ENCODE measurements at regions not wholly inside any gene's neighbourhood (a gene's known extent, or its start where the extent isn't known, plus 50 kb on each side); places are given as distances from the start of the nearest gene placed in this dataset.

GRCh38 chr7:138378741-138379559 is 81.1 kb upstream of the TRIM24 start:
- H3K9me3 ChIP-seq (ENCODE audit: low read depth): no peaks in the 10 kb centered on the region
- H3F3A ChIP-seq (ENCODE audit: insufficient read depth): no peaks in the 10 kb centered on the region
- H3K27ac ChIP-seq: no peak overlapping the region
- H4K20me1 ChIP-seq (ENCODE audit: insufficient read depth): no peaks in the 10 kb centered on the region
- no peaks in the 10 kb centered on the region for H3K36me3 ChIP-seq (ENCODE audit: low read depth)
- in situ Hi-C loops (cut with MboI): no loop called here
- no peaks in the 10 kb centered on the region for H3K27me3 ChIP-seq (replicated peaks; ENCODE audit: insufficient read depth)
- H3K4me1 ChIP-seq (ENCODE audit: insufficient read depth): no peaks in the 10 kb centered on the region
- DNase-seq: no peak
- no peak overlapping the region for H2AFZ ChIP-seq
- TF ChIP-seq EZH2phosphoT487 (IDR thresholded peaks at IDR 0.05; ENCODE audit: insufficient read depth, low read depth) (no peak), EZH2 (IDR thresholded peaks at IDR 0.05; ENCODE audit: insufficient read depth, poor library complexity, severe bottlenecking) (no peak)
- WGBS, 2 experiments (ENCODE audit: low coverage in 1 of 2, low lambda C conversion rate in 2 of 2, missing lambda C conversion rate in 2 of 2): 30 to 37% methylated on average over 12 to 19 of the region's 19 CpGs
- no peaks in the 10 kb centered on the region for H3K79me2 ChIP-seq (ENCODE audit: insufficient read depth)
- H3K4me2 ChIP-seq (ENCODE audit: unreplicated experiment): no peak overlapping the region
- H3K9me2 ChIP-seq (ENCODE audit: insufficient read depth): no peaks in the 10 kb centered on the region
- H3K4me3 ChIP-seq: no peak overlapping the region
- H3K9ac ChIP-seq: no peak overlapping the region

- in situ Hi-C loops (cut with MboI): no loop called here
- no peak for DNase-seq
- 14 to 15% methylated on average over 2 of the region's 2 CpGs for WGBS, 2 experiments (ENCODE audit: low coverage in 1 of 2, low lambda C conversion rate in 2 of 2, missing lambda C conversion rate in 2 of 2)
Measured at GRCh38 chr7:138382862-138383565, 77.0 kb upstream of the TRIM24 start.

GRCh38 chr7:138386821-138387220 is 73.2 kb upstream of the TRIM24 start:
- 22 to 36% methylated on average over 4 of the region's 4 CpGs for WGBS, 2 experiments (ENCODE audit: low coverage in 1 of 2, low lambda C conversion rate in 2 of 2, missing lambda C conversion rate in 2 of 2)
- TF ChIP-seq EZH2 (IDR thresholded peaks at IDR 0.05; ENCODE audit: insufficient read depth, poor library complexity, severe bottlenecking) (no peak), EZH2phosphoT487 (IDR thresholded peaks at IDR 0.05; ENCODE audit: insufficient read depth, low read depth) (no peak)
- no peaks in the 10 kb centered on the region for H3K36me3 ChIP-seq (ENCODE audit: low read depth)

More at GRCh38 chr7:138382862-138383565, 77.0 kb upstream of the TRIM24 start:
- Histone ChIP-seq H3K4me2 (ENCODE audit: unreplicated experiment) (no peak overlapping the region), H2AFZ (no peak overlapping the region), H3F3A (ENCODE audit: insufficient read depth) (no peaks in the 10 kb centered on the region), H3K4me1 (ENCODE audit: insufficient read depth) (no peaks in the 10 kb centered on the region), H3K4me3 (no peak overlapping the region), H3K27ac (no peak overlapping the region), H3K9me2 (ENCODE audit: insufficient read depth) (no peaks in the 10 kb centered on the region), H3K36me3 (ENCODE audit: low read depth) (no peaks in the 10 kb centered on the region), H3K9me3 (ENCODE audit: low read depth) (no peaks in the 10 kb centered on the region), H4K20me1 (ENCODE audit: insufficient read depth) (no peaks in the 10 kb centered on the region), H3K79me2 (ENCODE audit: insufficient read depth) (no peaks in the 10 kb centered on the region), H3K27me3 (replicated peaks; ENCODE audit: insufficient read depth) (no peaks in the 10 kb centered on the region), H3K9ac (no peak overlapping the region)
- no peak for TF ChIP-seq EZH2phosphoT487 (IDR thresholded peaks at IDR 0.05; ENCODE audit: insufficient read depth, low read depth)
- no peak for TF ChIP-seq EZH2 (IDR thresholded peaks at IDR 0.05; ENCODE audit: insufficient read depth, poor library complexity, severe bottlenecking)

GRCh38 chr7:138387755-138388475 is 72.1 kb upstream of the TRIM24 start:
- no peaks in the 10 kb centered on the region for H3K4me1 ChIP-seq (ENCODE audit: insufficient read depth)
- no peak overlapping the region for H2AFZ ChIP-seq

More at GRCh38 chr7:138386821-138387220, 73.2 kb upstream of the TRIM24 start:
- in situ Hi-C loops (cut with MboI): no loop called here
- H3K79me2 ChIP-seq (ENCODE audit: insufficient read depth): no peaks in the 10 kb centered on the region
- no peaks in the 10 kb centered on the region for H3F3A ChIP-seq (ENCODE audit: insufficient read depth)
- no peak overlapping the region for H2AFZ ChIP-seq
- H3K9me2 ChIP-seq (ENCODE audit: insufficient read depth): no peaks in the 10 kb centered on the region
- no peak overlapping the region for H3K4me3 ChIP-seq
- DNase-seq: no peak
- no peak overlapping the region for H3K4me2 ChIP-seq (ENCODE audit: unreplicated experiment)
- no peaks in the 10 kb centered on the region for H3K9me3 ChIP-seq (ENCODE audit: low read depth)
- no peaks in the 10 kb centered on the region for H4K20me1 ChIP-seq (ENCODE audit: insufficient read depth)
- H3K4me1 ChIP-seq (ENCODE audit: insufficient read depth): no peaks in the 10 kb centered on the region
- H3K27me3 ChIP-seq (replicated peaks; ENCODE audit: insufficient read depth): no peaks in the 10 kb centered on the region
- H3K27ac ChIP-seq: no peak overlapping the region
- H3K9ac ChIP-seq: no peak overlapping the region

More at GRCh38 chr7:138387755-138388475, 72.1 kb upstream of the TRIM24 start:
- Histone ChIP-seq H3K79me2 (ENCODE audit: insufficient read depth) (no peaks in the 10 kb centered on the region), H3K4me2 (ENCODE audit: unreplicated experiment) (no peak overlapping the region), H3K9me3 (ENCODE audit: low read depth) (no peaks in the 10 kb centered on the region), H3K27ac (no peak overlapping the region), H3K4me3 (no peak overlapping the region), H4K20me1 (ENCODE audit: insufficient read depth) (no peaks in the 10 kb centered on the region), H3K9ac (no peak overlapping the region), H3K9me2 (ENCODE audit: insufficient read depth) (no peaks in the 10 kb centered on the region), H3K27me3 (replicated peaks; ENCODE audit: insufficient read depth) (no peaks in the 10 kb centered on the region), H3F3A (ENCODE audit: insufficient read depth) (no peaks in the 10 kb centered on the region), H3K36me3 (ENCODE audit: low read depth) (no peaks in the 10 kb centered on the region)
- WGBS, 2 experiments (ENCODE audit: low coverage in 1 of 2, low lambda C conversion rate in 2 of 2, missing lambda C conversion rate in 2 of 2): 28 to 36% methylated on average over 6 of the region's 6 CpGs
- no peak for DNase-seq
- TF ChIP-seq EZH2 (IDR thresholded peaks at IDR 0.05; ENCODE audit: insufficient read depth, poor library complexity, severe bottlenecking) (no peak), EZH2phosphoT487 (IDR thresholded peaks at IDR 0.05; ENCODE audit: insufficient read depth, low read depth) (no peak)
- in situ Hi-C loops (cut with MboI): no loop called here
